Brain microvascular endothelial cell (primary cell): ENCODE measurements at regions not wholly inside any gene's neighbourhood (a gene's known extent, or its start where the extent isn't known, plus 50 kb on each side); places are given as distances from the start of the nearest gene placed in this dataset.

Source experiments
- DNase-seq: peaks from one replicate; pipeline ENCODE4 v3.0.0-alpha.2; 2020
- H3K27ac ChIP-seq: fragments of 250-450 bp; sonication (Bioruptor Pico); 2 replicates; pipeline ENCODE4 v1.5.1; 2020; ENCODE audit warnings: mild to moderate bottlenecking, moderate library complexity
- H3K27me3 ChIP-seq: fragments of 250-450 bp; sonication (Bioruptor Pico); replicated peaks from 2 replicates; pipeline ENCODE4 v1.5.1; 2020; ENCODE audit warnings: mild to moderate bottlenecking
- H3K36me3 ChIP-seq: fragments of 250-450 bp; sonication (Bioruptor Pico); replicated peaks from 2 replicates; pipeline ENCODE4 v1.5.1; 2020; ENCODE audit warnings: mild to moderate bottlenecking
- H3K4me3 ChIP-seq: 2 replicates; pipeline ENCODE4 v1.5.1; 2011; ENCODE audit warnings: low read depth, mild to moderate bottlenecking, control low read depth, low read length, moderate library complexity
- CTCF ChIP-seq: IDR thresholded peaks from 2 replicates; pipeline ENCODE4 v1.5.1; 2011; ENCODE audit warnings: low read depth, mild to moderate bottlenecking, moderate library complexity, low read length, control low read depth, inconsistent platforms; ENCODE audit errors: missing control alignments
- in situ Hi-C: cut with HindIII; loops from 2 replicates; pipeline ENCODE4 v1.10.0; 2017; ENCODE audit warnings: low sequenced_read_pairs, low pct_ligation_motif_present

- DNase-seq: no peak
- no peak overlapping the region for H3K27ac ChIP-seq
- in situ Hi-C loops: no loop called here
- H3K4me3 ChIP-seq: no peak overlapping the region
- H3K36me3 ChIP-seq: no peaks in the 10 kb centered on the region
- no peaks in the 10 kb centered on the region for H3K27me3 ChIP-seq
- no peak for TF ChIP-seq CTCF
Observed at GRCh38 chr4:178450614-178451013, 1008.4 kb upstream of the AGA start.

GRCh38 chr4:178453057-178453456, 1010.8 kb upstream of the AGA start:
- Histone ChIP-seq H3K36me3 (no peaks in the 10 kb centered on the region), H3K27ac (no peak overlapping the region), H3K27me3 (no peaks in the 10 kb centered on the region), H3K4me3 (no peak overlapping the region)
- no peak for DNase-seq
- in situ Hi-C loops: no loop called here
- TF ChIP-seq CTCF: no peak

DNA sequence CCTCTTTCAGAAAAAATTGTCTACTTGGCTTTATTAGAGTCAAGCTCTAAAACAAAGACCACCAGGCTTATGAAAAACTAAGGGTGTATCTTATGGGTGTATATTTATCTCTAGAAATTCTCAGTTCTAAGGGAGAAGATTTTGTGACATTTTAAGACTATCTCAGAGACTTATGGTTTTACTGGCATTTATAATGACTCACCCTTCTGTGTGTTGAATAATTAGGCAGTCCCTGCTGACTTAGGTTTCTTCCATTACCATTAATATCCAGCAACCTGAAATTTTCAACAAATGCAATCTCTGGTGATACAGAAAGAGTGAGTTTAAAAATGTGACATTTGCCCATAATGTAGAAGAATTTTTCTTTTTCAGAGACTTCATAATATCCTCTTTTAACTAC, 1015.0 kb upstream of the AGA start:
- no peak overlapping the region for H3K4me3 ChIP-seq
- no peaks in the 10 kb centered on the region for H3K36me3 ChIP-seq
- no peak for DNase-seq
- no peak overlapping the region for H3K27ac ChIP-seq
- no peak for TF ChIP-seq CTCF
- H3K27me3 ChIP-seq: no peaks in the 10 kb centered on the region
- in situ Hi-C loops: no loop called here

GRCh38 chr4:178462710-178463109, 1020.5 kb upstream of the AGA start:
- H3K36me3 ChIP-seq: no peaks in the 10 kb centered on the region

DNA sequence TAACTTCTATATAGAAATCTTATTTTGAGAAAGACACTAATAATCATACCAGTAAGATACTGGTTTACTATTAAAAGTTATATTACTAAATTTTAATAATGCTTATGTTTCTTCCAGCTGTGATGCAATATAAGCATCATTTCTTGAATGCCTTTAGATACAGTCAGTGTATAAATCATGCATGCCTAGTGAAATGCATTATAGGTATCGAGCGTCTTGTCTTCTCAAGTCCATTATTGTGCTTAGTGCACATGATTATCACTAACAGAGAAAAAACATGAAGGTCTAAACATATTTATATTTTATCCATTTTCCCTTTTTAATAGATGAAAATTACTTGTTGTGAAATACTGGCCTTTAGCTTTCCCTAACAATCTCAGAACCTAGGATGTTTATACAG, 1021.5 kb upstream of the AGA start:
- Histone ChIP-seq H3K27me3 (no peaks in the 10 kb centered on the region), H3K36me3 (no peaks in the 10 kb centered on the region), H3K4me3 (no peak overlapping the region), H3K27ac (no peak overlapping the region)
- DNase-seq: no peak
- no peak for TF ChIP-seq CTCF
- in situ Hi-C loops: no loop called here

More at GRCh38 chr4:178462710-178463109, 1020.5 kb upstream of the AGA start:
- H3K27ac ChIP-seq: no peak overlapping the region
- DNase-seq: no peak
- no peak overlapping the region for H3K4me3 ChIP-seq
- in situ Hi-C loops: no loop called here
- TF ChIP-seq CTCF: no peak
- H3K27me3 ChIP-seq: no peaks in the 10 kb centered on the region

DNA sequence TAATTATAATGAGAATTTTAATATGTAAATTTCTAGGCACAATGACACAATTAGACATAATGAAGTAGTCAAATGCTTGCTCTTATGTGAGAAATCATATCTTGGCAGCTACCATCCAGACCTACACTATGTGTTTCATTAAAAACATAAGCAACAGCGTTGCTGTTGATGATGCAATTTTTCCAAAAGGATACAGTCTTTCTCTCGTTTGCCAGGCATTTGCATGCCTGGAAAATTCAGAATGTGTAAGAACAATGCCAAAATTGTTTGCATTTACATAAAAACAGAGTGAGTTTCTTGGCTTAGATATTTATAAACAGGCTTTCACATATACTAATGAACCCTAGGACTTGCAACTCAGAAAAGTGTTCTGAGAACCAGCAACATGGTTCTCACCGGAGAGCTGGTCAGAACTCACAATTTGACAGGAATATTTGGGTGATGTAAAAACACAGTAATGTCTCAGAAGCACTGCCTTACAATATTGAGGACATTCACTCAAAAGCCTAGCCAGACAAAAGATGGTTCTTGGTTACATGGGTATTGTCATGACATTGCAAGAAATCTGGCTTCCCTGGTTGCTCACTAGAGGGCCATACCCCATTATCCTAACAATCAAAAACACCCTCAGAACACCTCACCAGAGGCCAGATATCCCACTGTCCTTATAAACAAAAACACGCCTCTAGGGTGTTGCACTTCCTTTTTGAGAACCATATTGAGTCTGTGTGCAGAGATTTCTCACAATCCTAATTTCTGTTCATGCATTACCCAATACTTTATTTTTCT, 1029.0 kb upstream of the AGA start:
- no peak for TF ChIP-seq CTCF
- no peaks in the 10 kb centered on the region for H3K36me3 ChIP-seq
- H3K27me3 ChIP-seq: no peaks in the 10 kb centered on the region
- H3K27ac ChIP-seq: no peak overlapping the region
- H3K4me3 ChIP-seq: no peak overlapping the region
- in situ Hi-C loops: no loop called here
- DNase-seq: no peak
